GM19438 (cell line): ENCODE measurements at regions not wholly inside any gene's neighbourhood (a gene's known extent, or its start where the extent isn't known, plus 50 kb on each side); places are given as distances from the start of the nearest gene placed in this dataset.
"Not testable (repeated sequence)": the region's sequence is repeated elsewhere in the genome, so short reads cannot be mapped to it uniquely, and the experiment has no call there.

ENCODE experiments used
- ATAC-seq: cut with Tn5 transposase; IDR thresholded peaks from one replicate; pipeline ENCODE4 v1.9.1; 2021; ENCODE audit warnings: low read depth; ENCODE audit not compliant: unreplicated experiment

DNA sequence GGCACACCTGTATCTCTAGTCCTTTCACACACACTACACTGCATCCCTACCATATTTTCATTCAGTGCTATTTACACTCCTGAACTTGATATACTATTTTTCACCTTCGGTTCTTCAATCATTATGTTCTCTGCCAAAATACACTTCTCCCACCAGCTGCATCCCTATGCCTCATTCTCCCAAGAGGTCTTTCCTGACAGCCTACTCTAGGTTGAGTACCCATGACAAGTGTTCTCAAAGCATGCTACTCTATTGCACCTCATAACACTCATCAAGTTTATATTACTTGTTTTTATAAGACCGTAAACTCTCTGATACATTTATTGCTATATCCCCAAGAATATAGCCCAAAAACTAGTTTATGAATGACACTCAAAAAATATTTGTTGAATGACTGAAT, 549.5 kb downstream of the PYDC2 start:
- no peak for ATAC-seq

GRCh38 chr3:192011137-192011536, 550.2 kb downstream of the PYDC2 start:
- no peak for ATAC-seq

- ATAC-seq: no peak
Observed at GRCh38 chr3:192013110-192013509, 552.1 kb downstream of the PYDC2 start.

- no peak for ATAC-seq
Observed at GRCh38 chr3:192022412-192022811, 561.4 kb downstream of the PYDC2 start.

DNA sequence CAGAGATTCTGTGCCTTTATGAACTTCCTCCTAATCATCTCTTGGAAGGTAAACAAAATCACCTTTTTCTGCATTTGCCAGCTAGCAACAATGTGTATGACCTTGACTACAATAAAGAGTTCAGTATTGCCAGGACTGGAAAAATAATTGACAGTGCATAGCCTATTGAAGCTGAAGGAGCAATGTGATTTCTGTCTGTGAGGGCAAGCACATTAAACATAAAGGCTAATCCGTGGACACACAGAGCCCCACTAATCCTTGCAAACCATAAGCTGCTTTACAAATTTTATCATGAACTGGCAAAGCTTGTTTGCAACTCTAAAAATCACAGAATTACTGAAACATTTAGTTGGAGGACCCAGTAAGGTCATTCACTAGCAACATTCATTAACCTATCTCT, 563.8 kb downstream of the PYDC2 start:
- ATAC-seq: no peak

GRCh38 chr3:192026661-192027060, 565.7 kb downstream of the PYDC2 start:
- ATAC-seq: no peak

- no peak for ATAC-seq
Observed at GRCh38 chr3:192031941-192032340, 571.0 kb downstream of the PYDC2 start.

GRCh38 chr3:192033246-192033645, 572.3 kb downstream of the PYDC2 start:
- ATAC-seq: no peak

- ATAC-seq: no peak
Observed at GRCh38 chr3:192038726-192039125, 577.8 kb downstream of the PYDC2 start.

- ATAC-seq: no peak
Observed at GRCh38 chr3:192039593-192039992, 578.6 kb downstream of the PYDC2 start.

DNA sequence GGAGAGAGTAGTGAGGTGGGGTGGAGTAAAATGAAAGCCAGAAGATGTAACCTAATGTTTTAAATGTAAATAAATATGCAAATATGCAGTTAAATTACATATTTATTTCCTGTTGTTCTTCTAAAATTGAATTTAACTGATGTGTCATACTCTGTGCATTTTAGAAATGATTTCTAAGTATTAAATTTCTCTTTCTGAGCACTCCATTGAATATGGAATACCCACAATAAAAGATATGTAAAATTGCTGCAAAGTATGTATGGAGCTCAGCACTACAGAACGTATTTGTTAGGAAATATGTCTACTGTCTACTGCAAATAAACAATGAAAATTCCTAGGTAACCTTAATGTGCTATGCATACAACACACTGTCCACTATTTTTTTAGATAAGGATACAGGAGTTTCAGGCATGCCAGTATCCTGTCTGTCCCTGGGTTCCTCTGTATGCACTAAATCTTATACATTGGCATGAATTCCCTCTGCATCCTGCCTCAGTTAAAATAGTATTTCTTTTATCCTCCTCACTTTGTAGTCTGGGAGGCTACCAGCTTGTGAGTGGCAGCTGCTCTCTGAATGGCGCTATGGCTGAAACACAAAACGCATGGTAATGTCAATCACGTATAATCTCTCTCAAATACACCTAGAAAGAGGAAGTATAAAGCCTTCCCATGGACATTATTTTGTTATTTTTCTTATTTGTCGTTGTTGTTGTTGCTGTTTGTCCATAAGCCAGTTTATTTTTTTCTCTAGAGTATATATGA, 579.5 kb downstream of the PYDC2 start:
- no peak for ATAC-seq

GRCh38 chr3:192042116-192042515, 581.2 kb downstream of the PYDC2 start:
- peak; percentile 96 for ATAC-seq

GRCh38 chr3:192054881-192055280, 593.9 kb downstream of the PYDC2 start:
- no peak for ATAC-seq

GRCh38 chr3:192055946-192056345, 595.0 kb downstream of the PYDC2 start:
- ATAC-seq: no peak

DNA sequence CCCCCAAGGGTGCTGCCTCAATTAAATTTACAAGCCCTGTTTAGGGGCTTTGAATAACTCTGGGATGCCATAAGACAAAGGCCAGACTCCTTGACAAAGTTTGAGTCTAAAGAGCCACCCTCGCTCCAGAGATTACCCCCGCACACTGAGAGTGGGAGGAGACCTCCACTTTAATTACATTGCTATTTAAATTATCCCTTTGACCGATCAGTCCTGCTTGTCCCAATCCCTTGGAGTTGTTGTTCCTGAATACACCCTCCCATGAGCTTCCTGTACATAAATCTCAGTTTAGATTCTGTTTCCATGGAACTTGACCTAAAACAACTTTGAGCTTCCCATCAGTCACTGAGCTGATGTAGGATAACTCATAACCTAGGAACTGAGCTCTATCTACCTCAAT, 596.3 kb downstream of the PYDC2 start:
- no peak for ATAC-seq

DNA sequence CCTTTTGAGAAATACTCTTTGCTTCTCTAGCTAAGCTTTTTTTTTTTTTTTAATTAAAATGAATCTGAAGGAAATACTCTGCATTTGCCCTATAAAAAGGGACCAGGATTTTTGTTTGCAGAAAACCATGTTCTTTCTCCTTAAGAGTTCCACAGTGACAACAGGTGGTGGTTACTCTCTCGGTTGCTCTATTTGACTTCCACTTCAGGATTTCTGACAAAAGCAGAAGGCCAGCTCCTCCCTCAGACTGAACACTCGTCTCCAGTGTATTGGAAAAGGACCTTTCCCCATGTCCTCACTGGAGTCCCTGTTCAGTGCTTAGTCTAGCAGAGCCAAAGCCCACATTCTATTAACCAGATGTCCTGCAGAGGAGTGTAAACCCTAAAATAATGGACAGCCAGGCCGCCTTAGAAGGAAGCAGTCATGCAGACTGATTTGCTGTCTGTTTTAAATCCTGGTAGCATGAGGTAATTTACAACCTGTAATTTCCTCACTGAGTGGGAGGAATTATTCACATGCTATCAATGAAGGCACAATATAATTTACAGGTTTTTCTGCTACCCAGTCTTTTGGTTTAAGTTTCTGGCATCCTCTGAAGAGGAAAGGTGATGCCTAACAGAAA, 599.3 kb downstream of the PYDC2 start:
- ATAC-seq: no peak

DNA sequence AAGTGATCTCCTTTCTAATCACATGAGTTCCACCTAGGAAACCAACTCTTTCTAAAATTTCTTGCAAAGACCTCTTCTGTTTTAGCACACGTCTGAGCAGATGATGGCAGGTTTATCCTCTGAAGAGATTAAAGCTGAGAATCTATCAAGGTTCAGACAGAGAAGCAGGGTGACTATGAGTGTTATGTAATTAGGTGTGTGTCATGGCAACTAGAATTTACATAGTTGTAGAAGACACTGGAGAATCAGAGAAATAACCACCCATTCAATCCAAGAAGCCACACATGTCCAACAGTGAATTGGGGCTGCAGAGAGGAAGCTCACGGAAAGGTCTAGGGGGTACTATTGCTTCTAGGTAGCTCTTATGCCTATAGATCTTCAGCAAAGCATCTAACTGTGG, 600.5 kb downstream of the PYDC2 start:
- ATAC-seq: no peak

GRCh38 chr3:192062186-192062585, 601.2 kb downstream of the PYDC2 start:
- ATAC-seq: no peak

- ATAC-seq: peak; percentile 91
Observed at GRCh38 chr3:192063570-192063969, 602.6 kb downstream of the PYDC2 start.

DNA sequence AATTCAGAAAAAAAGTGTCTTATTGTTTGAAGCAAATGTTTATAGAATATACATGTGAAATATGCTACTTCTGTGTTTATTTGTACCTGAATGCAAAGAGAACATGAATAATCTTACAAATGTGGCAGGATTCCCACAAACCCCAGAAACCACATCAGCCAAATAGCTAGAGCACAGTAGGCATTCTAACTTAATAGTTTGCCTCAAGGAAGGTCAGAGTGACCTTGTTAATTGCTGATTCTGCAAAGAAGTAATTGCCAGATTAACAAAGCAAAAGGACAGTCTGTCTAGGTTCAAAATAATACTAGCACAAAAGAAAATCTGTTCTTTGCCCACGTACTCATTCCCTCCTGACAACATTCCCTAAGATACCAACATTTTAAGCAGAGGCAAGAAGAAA, 604.0 kb downstream of the PYDC2 start:
- no peak for ATAC-seq

DNA sequence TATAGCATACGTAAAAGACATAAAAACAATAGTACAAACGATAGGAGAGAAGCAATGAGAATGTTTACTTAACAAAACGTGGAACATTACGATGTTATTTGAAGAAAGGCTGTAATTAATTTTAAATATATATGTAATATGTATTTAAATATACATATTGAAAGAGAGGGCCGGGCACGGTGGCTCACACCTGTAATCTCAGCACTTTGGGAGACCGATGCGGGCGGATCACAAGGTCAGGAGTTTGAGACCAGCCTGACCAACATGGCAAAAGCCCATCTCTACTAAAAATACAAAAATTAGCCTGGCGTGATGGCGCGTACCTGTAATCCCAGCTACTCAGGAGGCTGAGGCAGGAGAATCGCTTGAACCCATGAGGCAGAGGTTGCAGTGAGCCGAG, 605.3 kb downstream of the PYDC2 start:
- ATAC-seq: not testable (repeated sequence)
